ENCODE measurements at regions not wholly inside any gene's neighbourhood (a gene's known extent, or its start where the extent isn't known, plus 50 kb on each side); places are given as distances from the start of the nearest gene placed in this dataset.
"Not testable (repeated sequence)": the region's sequence is repeated elsewhere in the genome, so short reads cannot be mapped to it uniquely, and the experiment has no call there.

DNA sequence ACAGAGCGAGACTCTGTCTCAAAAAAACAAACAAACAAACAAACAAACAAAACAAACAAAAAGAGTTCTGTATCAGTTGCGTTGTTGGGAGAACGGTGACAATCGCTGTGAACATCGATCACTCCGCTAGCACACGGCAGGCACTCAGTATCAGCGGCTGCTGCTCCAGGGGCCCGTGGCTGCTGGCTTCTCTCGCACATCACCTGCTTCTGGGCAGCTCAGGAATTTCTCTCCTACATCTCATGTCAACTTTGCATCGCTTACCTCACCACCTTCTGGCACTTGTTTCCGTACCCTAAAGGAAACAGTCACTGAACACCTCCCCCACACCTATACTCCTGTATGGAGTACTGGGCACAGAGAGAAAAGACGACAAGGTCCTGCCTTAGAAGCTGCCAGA lies 70.3 kb upstream of the WNT7B start:
- Histone ChIP-seq H3K9me3 (no peaks in the 10 kb centered on the region), H3K27ac (peak overlapping the region; percentile 15 to 100 (median 98)), H3K36me3 (no peaks in the 10 kb centered on the region), H3K27me3 (no peaks in the 10 kb centered on the region), H3K4me3 (peak overlapping the region in 1 of 2 donors; percentile 87), H3K4me1 (peaks cover 5 to 95% (median 68%) of the 10 kb centered on the region in 3 donors)
- TF ChIP-seq POLR2A (IDR thresholded peaks at IDR 0.05) (no peak), POLR2AphosphoS5 (IDR thresholded peaks at IDR 0.05) (no peak), EP300 (IDR thresholded peaks at IDR 0.05) (no peak)
- TF ChIP-seq, protein P1, sequence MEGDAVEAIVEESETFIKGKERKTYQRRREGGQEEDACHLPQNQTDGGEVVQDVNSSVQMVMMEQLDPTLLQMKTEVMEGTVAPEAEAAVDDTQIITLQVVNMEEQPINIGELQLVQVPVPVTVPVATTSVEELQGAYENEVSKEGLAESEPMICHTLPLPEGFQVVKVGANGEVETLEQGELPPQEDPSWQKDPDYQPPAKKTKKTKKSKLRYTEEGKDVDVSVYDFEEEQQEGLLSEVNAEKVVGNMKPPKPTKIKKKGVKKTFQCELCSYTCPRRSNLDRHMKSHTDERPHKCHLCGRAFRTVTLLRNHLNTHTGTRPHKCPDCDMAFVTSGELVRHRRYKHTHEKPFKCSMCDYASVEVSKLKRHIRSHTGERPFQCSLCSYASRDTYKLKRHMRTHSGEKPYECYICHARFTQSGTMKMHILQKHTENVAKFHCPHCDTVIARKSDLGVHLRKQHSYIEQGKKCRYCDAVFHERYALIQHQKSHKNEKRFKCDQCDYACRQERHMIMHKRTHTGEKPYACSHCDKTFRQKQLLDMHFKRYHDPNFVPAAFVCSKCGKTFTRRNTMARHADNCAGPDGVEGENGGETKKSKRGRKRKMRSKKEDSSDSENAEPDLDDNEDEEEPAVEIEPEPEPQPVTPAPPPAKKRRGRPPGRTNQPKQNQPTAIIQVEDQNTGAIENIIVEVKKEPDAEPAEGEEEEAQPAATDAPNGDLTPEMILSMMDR (IDR thresholded peaks at IDR 0.05), result no peak
- 70 to 90% methylated on average over 3 to 10 of the region's 13 CpGs for WGBS, 2 donors (ENCODE audit: low coverage in 1 of 2)
- ATAC-seq, result no peak

GRCh38 chr22:46047841-46048595 lies 71.1 kb upstream of the WNT7B start:
- Histone ChIP-seq H3K27me3 (no peaks in the 10 kb centered on the region), H3K4me3 (peak overlapping the region in 1 of 2 donors; percentile 87), H3K27ac (peak overlapping the region; percentile 36 to 100 (median 98)), H3K9me3 (no peaks in the 10 kb centered on the region), H3K36me3 (no peaks in the 10 kb centered on the region), H3K4me1 (peaks cover 7 to 95% (median 65%) of the 10 kb centered on the region in 3 donors)
- WGBS, 2 donors (ENCODE audit: low coverage in 1 of 2), result 43 to 56% methylated on average over 13 to 14 of the region's 14 CpGs
- peak; percentile 26 for ATAC-seq
- TF ChIP-seq, protein P1 (IDR thresholded peaks at IDR 0.05), result no peak
- TF ChIP-seq POLR2A (IDR thresholded peaks at IDR 0.05), result no peak
- TF ChIP-seq EP300 (IDR thresholded peaks at IDR 0.05), result no peak
- no peak for TF ChIP-seq POLR2AphosphoS5 (IDR thresholded peaks at IDR 0.05)

- H3K27ac ChIP-seq, result peak overlapping the region; percentile 36 to 100 (median 80)
- ATAC-seq, H3K36me3 ChIP-seq, H3K9me3 ChIP-seq, H3K4me3 ChIP-seq, H3K27me3 ChIP-seq: not testable (repeated sequence)
- 70 to 78% methylated on average over 2 to 6 of the region's 7 CpGs for WGBS, 2 donors (ENCODE audit: low coverage in 1 of 2)
- peaks cover 7 to 93% (median 59%) of the 10 kb centered on the region in 3 donors for H3K4me1 ChIP-seq
These were observed 71.7 kb upstream of the WNT7B start for GRCh38 chr22:46048661-46049060.

DNA sequence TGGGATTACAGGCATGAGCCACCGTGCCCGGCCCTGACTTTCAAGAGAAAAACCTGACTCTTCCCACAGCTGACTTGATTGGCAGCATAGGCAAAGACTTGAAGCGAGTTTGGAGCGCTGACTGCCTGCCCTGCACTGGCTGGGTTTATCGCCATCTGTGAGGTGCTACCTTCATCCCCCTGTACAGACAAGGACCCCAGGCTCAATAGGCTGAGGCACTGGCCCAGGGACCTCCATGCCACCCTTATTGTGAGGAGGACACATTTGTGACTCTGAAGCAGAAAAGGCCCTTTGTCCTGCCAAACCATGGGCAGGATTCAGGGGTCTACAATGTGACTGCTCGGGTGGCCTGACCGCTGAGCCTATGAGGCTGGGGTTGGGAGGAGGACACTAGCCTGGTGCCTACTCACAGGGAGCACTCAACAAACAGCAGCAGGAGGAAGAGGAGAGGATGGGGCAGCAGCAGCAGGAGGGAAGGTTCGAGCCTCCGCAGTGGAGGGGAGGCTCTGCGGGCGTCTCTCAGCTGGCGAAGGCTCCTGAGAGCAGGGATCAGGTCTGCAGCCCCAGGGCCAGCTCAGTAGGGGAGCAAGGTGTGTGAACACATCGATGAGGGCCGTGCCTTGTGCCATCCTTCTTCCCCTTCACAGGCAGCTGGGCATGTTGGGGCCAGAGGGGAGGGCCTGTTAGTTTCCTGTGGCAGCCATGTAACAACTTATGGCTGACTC lies 72.9 kb upstream of the WNT7B start:
- 70 to 95% methylated on average over 2 to 7 of the region's 14 CpGs for WGBS, 2 donors (ENCODE audit: low coverage in 1 of 2)
- TF ChIP-seq EP300 (IDR thresholded peaks at IDR 0.05) (no peak), POLR2A (IDR thresholded peaks at IDR 0.05) (no peak), POLR2AphosphoS5 (IDR thresholded peaks at IDR 0.05) (no peak)
- TF ChIP-seq, protein P1 (IDR thresholded peaks at IDR 0.05), result no peak
- H3K4me3 ChIP-seq, result no peak overlapping the region
- ATAC-seq, result no peak
- H3K27me3 ChIP-seq, result no peaks in the 10 kb centered on the region
- no peaks in the 10 kb centered on the region for H3K36me3 ChIP-seq
- peaks cover 7 to 93% (median 59%) of the 10 kb centered on the region in 3 donors for H3K4me1 ChIP-seq
- H3K9me3 ChIP-seq, result no peaks in the 10 kb centered on the region
- H3K27ac ChIP-seq, result peak overlapping the region in 3 of 4 donors; percentile 97 to 100 (median 99)

- no peak for TF ChIP-seq POLR2A (IDR thresholded peaks at IDR 0.05)
- no peak for TF ChIP-seq POLR2AphosphoS5 (IDR thresholded peaks at IDR 0.05)
- TF ChIP-seq, protein P1 (IDR thresholded peaks at IDR 0.05), result no peak
- no peak for TF ChIP-seq EP300 (IDR thresholded peaks at IDR 0.05)
- Histone ChIP-seq H3K36me3 (no peaks in the 10 kb centered on the region), H3K27ac (peak overlapping the region in 3 of 4 donors; percentile 97 to 100 (median 99)), H3K4me1 (peaks cover 7 to 93% (median 63%) of the 10 kb centered on the region in 3 donors), H3K27me3 (no peaks in the 10 kb centered on the region), H3K9me3 (no peaks in the 10 kb centered on the region), H3K4me3 (no peak overlapping the region)
- 69% methylated on average over 7 of the region's 7 CpGs; no CpG with 5 or more reads in 1 of the 2 donors for WGBS, 2 donors (ENCODE audit: low coverage in 1 of 2)
- ATAC-seq, result no peak
These were observed 73.5 kb upstream of the WNT7B start for GRCh38 chr22:46050451-46050845.

All from gastroesophageal sphincter (tissue), 4 donors.